ENCODE measurements at regions not wholly inside any gene's neighbourhood (a gene's known extent, or its start where the extent isn't known, plus 50 kb on each side); places are given as distances from the start of the nearest gene placed in this dataset.

GRCh38 chr14:29475641-29476040 lies 452.0 kb downstream of the PRKD1 start:
- DNase-seq = no peak

GRCh38 chr14:29486132-29486531 lies 441.5 kb downstream of the PRKD1 start:
- DNase-seq = no peak

DNA sequence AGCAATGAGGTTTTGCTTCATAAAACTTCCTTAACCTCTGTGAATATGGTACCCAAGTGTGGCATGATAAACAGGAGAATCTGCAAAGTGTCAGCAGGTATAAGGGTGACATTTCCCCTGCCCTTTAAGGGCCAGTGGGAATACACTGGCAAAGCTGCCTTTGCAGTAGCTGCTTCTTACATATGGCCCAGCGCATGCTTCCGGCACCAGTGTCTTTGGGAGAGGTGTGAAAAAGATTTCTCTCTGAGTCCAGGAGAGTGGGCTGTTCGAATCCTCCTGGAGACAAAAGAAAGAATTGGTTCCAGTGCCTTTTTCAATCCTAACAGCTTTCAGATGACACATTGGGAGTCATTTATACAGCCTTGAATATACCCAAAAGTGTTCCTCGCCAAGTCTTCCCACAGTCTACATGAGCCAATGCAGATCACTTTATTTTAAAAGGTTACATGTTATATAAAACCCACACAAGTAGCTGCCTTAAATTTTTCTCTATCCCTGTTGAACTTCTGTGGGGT lies 437.7 kb downstream of the PRKD1 start:
- DNase-seq = no peak

DNA sequence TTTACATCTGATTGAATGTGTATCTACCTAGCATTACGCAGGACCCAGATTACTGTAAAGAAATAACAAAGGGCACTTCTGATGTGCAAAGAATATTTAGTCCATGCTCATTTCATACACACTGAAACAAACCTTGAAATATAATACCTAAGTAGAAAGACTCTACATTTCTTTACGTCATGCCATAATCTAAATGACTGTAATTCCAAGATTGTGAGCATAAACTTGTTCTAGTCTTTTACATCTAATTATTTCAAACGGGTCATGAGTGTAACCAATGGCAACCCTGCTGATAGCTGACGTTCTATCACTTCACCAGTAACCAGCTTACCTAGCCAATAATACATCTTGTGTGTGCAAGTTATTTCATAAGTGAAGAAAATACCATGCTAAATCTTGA lies 433.8 kb downstream of the PRKD1 start:
- no peak for DNase-seq

- no peak for DNase-seq
These were observed 433.3 kb downstream of the PRKD1 start for GRCh38 chr14:29494312-29494711.

- DNase-seq = no peak
These were observed 423.7 kb downstream of the PRKD1 start for GRCh38 chr14:29503903-29504302.

DNA sequence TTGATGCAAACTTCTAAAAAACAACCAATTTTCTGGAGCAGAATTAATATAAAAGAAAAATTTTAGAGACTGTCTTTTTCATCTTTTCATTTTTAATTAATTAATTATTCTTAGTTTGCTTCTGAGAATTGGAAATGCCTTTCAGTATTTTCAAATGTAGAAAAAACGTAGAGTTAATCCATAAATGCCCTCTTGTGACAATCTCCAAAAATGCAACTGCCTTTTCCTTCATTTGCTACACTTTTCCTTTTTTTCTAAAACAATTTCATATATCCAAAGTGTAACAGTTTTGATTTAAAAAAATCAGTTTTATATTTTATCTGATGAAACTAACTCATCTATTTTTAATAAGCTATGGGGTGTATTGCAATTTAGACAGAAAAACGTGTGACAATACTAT lies 409.3 kb downstream of the PRKD1 start:
- DNase-seq = no peak

DNA sequence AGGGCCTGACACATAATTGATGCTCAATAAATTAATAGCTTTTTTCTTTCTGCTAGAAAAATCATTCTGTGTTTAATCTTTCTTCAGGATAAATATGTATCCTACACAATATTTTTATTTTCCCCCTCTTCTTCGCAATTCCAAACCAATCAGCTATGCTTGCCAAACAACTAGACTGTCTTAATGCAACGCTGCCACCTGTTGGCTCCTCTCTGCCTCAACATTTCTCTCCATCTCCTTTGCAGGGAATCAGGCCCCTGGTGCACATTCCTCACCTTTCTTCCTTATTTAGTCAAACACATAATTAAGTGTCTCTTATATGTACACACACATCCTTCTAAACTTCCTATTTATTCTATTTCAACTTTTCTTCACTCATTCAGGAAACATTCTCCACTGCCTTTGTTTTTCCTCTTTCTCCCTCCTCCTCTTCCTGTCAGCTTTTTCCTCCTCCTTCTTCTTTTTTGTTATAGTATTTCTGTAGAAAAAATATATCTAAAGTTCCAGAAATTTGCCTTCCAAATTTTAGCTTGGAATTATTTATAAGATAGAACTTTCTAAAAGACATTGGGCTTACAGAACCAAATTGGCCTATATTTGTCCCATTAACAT lies 406.0 kb downstream of the PRKD1 start:
- peak; percentile 4 for DNase-seq

Data from stimulated activated CD4-positive, alpha-beta T cell treated with anti-CD3 and anti-CD28 coated beads, Interleukin-15, amount 100 ng/mL, for 24 hours (primary cell).